ENCODE measurements at regions not wholly inside any gene's neighbourhood (a gene's known extent, or its start where the extent isn't known, plus 50 kb on each side); places are given as distances from the start of the nearest gene placed in this dataset.

DNA sequence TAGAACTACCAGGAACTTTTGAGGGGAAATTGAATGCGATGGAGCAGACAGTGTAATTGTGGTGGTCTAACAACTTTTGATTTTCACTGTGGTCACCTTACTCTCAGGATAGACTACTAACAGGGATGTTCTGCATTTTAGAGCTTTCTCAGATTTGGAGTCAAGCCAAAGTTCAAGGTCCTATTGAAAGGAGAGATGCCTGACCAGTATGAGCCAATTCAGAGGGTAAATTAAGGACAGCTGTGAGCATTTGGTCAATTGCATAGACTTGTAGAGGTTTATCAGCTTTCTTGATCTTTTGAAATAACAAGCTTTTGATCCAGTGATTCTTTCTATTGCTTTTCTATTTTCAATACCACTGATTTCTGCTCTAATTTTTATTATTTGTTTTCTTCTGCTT lies 1095.7 kb upstream of the CNTNAP5 start:
- peaks cover 18 to 28% of the 10 kb centered on the region in 2 donors for H3K9me3 ChIP-seq (replicated peaks in 1 of 2; ENCODE audit: control insufficient read depth in 1 of 2, insufficient read depth in 1 of 2, low read length in 2 of 2)
- H3K4me1 ChIP-seq (ENCODE audit: control insufficient read depth in 1 of 2, insufficient read depth in 2 of 2, low read length in 2 of 2), result no peaks in the 10 kb centered on the region
- no peaks in the 10 kb centered on the region for H3K4me1 Mint-ChIP-seq
- H3K27me3 ChIP-seq (ENCODE audit: control insufficient read depth in 2 of 2, insufficient read depth in 2 of 2, low read length in 2 of 2), result no peaks in the 10 kb centered on the region
- H3K4me3 Mint-ChIP-seq, result no peak overlapping the region
- H3K4me3 ChIP-seq (replicated peaks in 1 of 3; ENCODE audit: low read depth in 2 of 3, low read length in 3 of 3), result no peak overlapping the region
- peak overlapping the region in 1 of 7 donors; percentile 28 for H3K27ac Mint-ChIP-seq
- H2AFZ ChIP-seq (ENCODE audit: insufficient read depth, low read depth, low read length, poor library complexity, severe bottlenecking), result no peak overlapping the region
- WGBS (ENCODE audit: insufficient coverage), result no CpG with 5 or more reads among the region's 1 CpG
- no peak overlapping the region for H3K4me2 ChIP-seq (replicated peaks; ENCODE audit: extremely low read depth, low read length, poor library complexity, severe bottlenecking)
- intact Hi-C loops (cut with micrococcal nuclease), result no loop called here
- H3K79me2 ChIP-seq (ENCODE audit: insufficient read depth, low read length), result no peaks in the 10 kb centered on the region
- DNase-seq, result no peak
- H3K27me3 Mint-ChIP-seq (ENCODE audit: low read depth in 3 of 3), result no peaks in the 10 kb centered on the region
- H3K36me3 ChIP-seq (replicated peaks in 1 of 2; ENCODE audit: control insufficient read depth in 1 of 2, insufficient read depth in 2 of 2, low read length in 2 of 2), result no peaks in the 10 kb centered on the region
- H3K36me3 Mint-ChIP-seq, result no peaks in the 10 kb centered on the region
- TF ChIP-seq, protein P1, sequence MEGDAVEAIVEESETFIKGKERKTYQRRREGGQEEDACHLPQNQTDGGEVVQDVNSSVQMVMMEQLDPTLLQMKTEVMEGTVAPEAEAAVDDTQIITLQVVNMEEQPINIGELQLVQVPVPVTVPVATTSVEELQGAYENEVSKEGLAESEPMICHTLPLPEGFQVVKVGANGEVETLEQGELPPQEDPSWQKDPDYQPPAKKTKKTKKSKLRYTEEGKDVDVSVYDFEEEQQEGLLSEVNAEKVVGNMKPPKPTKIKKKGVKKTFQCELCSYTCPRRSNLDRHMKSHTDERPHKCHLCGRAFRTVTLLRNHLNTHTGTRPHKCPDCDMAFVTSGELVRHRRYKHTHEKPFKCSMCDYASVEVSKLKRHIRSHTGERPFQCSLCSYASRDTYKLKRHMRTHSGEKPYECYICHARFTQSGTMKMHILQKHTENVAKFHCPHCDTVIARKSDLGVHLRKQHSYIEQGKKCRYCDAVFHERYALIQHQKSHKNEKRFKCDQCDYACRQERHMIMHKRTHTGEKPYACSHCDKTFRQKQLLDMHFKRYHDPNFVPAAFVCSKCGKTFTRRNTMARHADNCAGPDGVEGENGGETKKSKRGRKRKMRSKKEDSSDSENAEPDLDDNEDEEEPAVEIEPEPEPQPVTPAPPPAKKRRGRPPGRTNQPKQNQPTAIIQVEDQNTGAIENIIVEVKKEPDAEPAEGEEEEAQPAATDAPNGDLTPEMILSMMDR (IDR thresholded peaks at IDR 0.05), result no peak
- H3K9ac ChIP-seq (ENCODE audit: insufficient read depth, low read length, poor library complexity, severe bottlenecking), result no peak overlapping the region
- H3K9me3 Mint-ChIP-seq, result peaks cover 6 to 33% (median 17%) of the 10 kb centered on the region in 7 donors
- no peaks in the 10 kb centered on the region for H4K20me1 ChIP-seq (ENCODE audit: insufficient read depth, low read length)
- H3K27ac ChIP-seq (ENCODE audit: low read depth in 1 of 2, low read length in 2 of 2), result no peak overlapping the region

DNA sequence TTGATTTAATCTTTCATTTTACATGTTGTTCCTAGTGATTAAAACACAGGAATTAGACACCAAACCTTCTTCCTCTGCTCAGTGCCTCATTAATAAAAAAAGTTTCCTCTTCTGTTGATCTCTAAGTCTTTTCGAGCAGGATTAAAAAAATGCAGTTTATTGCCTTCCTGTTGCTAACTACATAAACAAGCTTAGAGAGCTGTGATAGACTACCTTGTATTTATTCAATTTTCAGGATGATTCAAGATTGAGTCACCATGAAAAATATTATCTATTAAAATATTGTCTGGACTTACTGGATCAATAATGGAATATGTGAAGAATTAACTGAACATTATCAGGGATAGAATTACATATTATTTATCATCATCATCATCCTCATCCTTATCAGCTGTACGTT lies 1089.6 kb upstream of the CNTNAP5 start:
- intact Hi-C loops (cut with micrococcal nuclease), result no loop called here
- TF ChIP-seq, protein P1 (IDR thresholded peaks at IDR 0.05), result no peak

More for the DNA sequence above, 1089.6 kb upstream of the CNTNAP5 start:
- Histone ChIP-seq H3K4me2 (replicated peaks; ENCODE audit: extremely low read depth, low read length, poor library complexity, severe bottlenecking) (no peak overlapping the region), H3K4me1 (ENCODE audit: control insufficient read depth in 1 of 2, insufficient read depth in 2 of 2, low read length in 2 of 2) (no peaks in the 10 kb centered on the region), H3K9ac (ENCODE audit: insufficient read depth, low read length, poor library complexity, severe bottlenecking) (no peak overlapping the region), H2AFZ (ENCODE audit: insufficient read depth, low read depth, low read length, poor library complexity, severe bottlenecking) (no peak overlapping the region), H3K9me3 (replicated peaks in 1 of 2; ENCODE audit: control insufficient read depth in 1 of 2, insufficient read depth in 1 of 2, low read length in 2 of 2) (no peaks in the 10 kb centered on the region), H4K20me1 (ENCODE audit: insufficient read depth, low read length) (no peaks in the 10 kb centered on the region), H3K27me3 (ENCODE audit: control insufficient read depth in 2 of 2, insufficient read depth in 2 of 2, low read length in 2 of 2) (no peaks in the 10 kb centered on the region), H3K4me3 (replicated peaks in 1 of 3; ENCODE audit: low read depth in 2 of 3, low read length in 3 of 3) (no peak overlapping the region), H3K79me2 (ENCODE audit: insufficient read depth, low read length) (no peaks in the 10 kb centered on the region), H3K27ac (ENCODE audit: low read depth in 1 of 2, low read length in 2 of 2) (no peak overlapping the region), H3K36me3 (replicated peaks in 1 of 2; ENCODE audit: control insufficient read depth in 1 of 2, insufficient read depth in 2 of 2, low read length in 2 of 2) (no peaks in the 10 kb centered on the region)
- Mint-ChIP-seq H3K27ac (no peak overlapping the region), H3K9me3 (peaks cover 0 to 4% (median 2%) of the 10 kb centered on the region in 7 donors), H3K27me3 (ENCODE audit: low read depth in 3 of 3) (no peaks in the 10 kb centered on the region), H3K4me1 (no peaks in the 10 kb centered on the region), H3K4me3 (no peak overlapping the region), H3K36me3 (no peaks in the 10 kb centered on the region)
- DNase-seq, result no peak
- WGBS (ENCODE audit: insufficient coverage), result no CpG with 5 or more reads among the region's 2 CpGs
